ENCODE measurements at regions not wholly inside any gene's neighbourhood (a gene's known extent, or its start where the extent isn't known, plus 50 kb on each side); places are given as distances from the start of the nearest gene placed in this dataset.

DNA sequence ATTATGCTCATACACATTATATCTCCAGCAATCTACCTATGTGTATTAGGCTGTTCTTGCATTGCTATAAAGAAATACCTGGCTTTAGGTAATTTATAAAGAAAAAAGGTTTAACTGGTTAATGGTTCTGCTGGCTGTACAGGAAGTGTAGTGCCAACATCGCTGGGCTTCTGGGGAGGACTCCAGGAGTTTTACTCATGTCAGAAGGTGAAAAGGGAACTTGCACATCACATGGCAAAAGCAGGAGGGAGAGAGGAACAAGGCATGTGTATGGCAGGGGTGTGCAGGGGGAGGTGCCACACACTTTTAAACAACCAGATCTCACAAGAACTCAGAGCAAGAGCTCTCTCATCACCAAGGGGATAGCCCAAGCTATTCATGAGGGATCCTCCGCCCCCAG, 715.4 kb upstream of the ZEB2 start:
- TF ChIP-seq, protein P1, sequence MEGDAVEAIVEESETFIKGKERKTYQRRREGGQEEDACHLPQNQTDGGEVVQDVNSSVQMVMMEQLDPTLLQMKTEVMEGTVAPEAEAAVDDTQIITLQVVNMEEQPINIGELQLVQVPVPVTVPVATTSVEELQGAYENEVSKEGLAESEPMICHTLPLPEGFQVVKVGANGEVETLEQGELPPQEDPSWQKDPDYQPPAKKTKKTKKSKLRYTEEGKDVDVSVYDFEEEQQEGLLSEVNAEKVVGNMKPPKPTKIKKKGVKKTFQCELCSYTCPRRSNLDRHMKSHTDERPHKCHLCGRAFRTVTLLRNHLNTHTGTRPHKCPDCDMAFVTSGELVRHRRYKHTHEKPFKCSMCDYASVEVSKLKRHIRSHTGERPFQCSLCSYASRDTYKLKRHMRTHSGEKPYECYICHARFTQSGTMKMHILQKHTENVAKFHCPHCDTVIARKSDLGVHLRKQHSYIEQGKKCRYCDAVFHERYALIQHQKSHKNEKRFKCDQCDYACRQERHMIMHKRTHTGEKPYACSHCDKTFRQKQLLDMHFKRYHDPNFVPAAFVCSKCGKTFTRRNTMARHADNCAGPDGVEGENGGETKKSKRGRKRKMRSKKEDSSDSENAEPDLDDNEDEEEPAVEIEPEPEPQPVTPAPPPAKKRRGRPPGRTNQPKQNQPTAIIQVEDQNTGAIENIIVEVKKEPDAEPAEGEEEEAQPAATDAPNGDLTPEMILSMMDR (IDR thresholded peaks at IDR 0.05; ENCODE audit: unreplicated experiment), result no peak
- no peaks in the 10 kb centered on the region for H3K9me3 Mint-ChIP-seq (ENCODE audit: low read depth)
- H3K4me1 Mint-ChIP-seq (ENCODE audit: low read depth), result no peaks in the 10 kb centered on the region
- H3K4me3 Mint-ChIP-seq (ENCODE audit: low read depth), result no peak overlapping the region
- DNase-seq (ENCODE audit: low spot score, unreplicated experiment), result no peak
- H3K27me3 Mint-ChIP-seq, result no peaks in the 10 kb centered on the region
- H3K27ac Mint-ChIP-seq, result no peak overlapping the region
- no peaks in the 10 kb centered on the region for H3K36me3 Mint-ChIP-seq (ENCODE audit: insufficient read depth)

DNA sequence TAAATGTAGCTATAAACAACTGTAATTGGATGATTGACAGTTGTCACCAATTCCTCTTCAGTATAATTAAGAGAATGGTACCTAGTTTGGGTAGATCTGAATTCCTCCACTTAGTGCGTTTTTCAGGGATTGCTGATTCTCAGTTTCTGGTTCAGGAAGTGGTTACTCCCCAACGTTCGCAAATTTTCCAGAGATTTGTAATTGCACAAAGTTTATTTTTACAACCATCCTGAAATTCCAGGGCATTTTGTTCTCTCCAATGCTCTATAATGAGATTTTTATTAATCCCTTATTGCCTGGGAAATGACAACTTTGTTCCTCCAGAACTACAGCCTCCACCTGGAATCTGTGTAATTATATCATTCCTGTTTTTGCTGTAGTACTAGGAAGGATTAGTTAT, 710.6 kb upstream of the ZEB2 start:
- Mint-ChIP-seq H3K27ac (no peak overlapping the region), H3K4me1 (ENCODE audit: low read depth) (no peaks in the 10 kb centered on the region), H3K27me3 (no peaks in the 10 kb centered on the region), H3K36me3 (ENCODE audit: insufficient read depth) (no peaks in the 10 kb centered on the region), H3K4me3 (ENCODE audit: low read depth) (no peak overlapping the region), H3K9me3 (ENCODE audit: low read depth) (no peaks in the 10 kb centered on the region)
- DNase-seq (ENCODE audit: low spot score, unreplicated experiment), result no peak
- TF ChIP-seq, protein P1 (IDR thresholded peaks at IDR 0.05; ENCODE audit: unreplicated experiment), result no peak

GRCh38 chr2:145228506-145228905, 708.6 kb upstream of the ZEB2 start:
- Mint-ChIP-seq H3K4me3 (ENCODE audit: low read depth) (no peak overlapping the region), H3K36me3 (ENCODE audit: insufficient read depth) (no peaks in the 10 kb centered on the region), H3K4me1 (ENCODE audit: low read depth) (no peaks in the 10 kb centered on the region)

DNA sequence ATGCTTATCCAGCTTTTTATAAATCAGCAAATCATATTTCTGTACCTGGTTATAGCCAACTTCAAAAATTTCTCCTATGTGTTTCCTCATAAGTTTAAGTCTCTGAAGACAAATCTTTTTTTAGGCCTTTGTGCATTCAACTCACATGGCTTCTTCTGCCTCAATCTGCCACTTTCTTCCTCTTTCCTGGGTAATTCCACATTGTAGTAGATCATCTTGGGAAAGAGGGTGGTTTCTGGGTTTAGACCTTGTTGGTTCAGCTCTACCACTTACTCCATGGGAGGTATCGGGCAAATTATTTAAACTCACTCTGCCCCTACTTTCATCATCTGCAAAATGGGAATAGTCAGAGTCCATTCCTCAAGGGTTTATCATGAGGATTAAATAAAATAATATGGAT, 707.0 kb upstream of the ZEB2 start:
- H3K4me3 Mint-ChIP-seq (ENCODE audit: low read depth), result no peak overlapping the region
- no peaks in the 10 kb centered on the region for H3K27me3 Mint-ChIP-seq
- peaks cover 12% of the 10 kb centered on the region for H3K9me3 Mint-ChIP-seq (ENCODE audit: low read depth)
- no peak for DNase-seq (ENCODE audit: low spot score, unreplicated experiment)
- H3K27ac Mint-ChIP-seq, result no peak overlapping the region
- TF ChIP-seq, protein P1 (IDR thresholded peaks at IDR 0.05; ENCODE audit: unreplicated experiment), result no peak
- H3K4me1 Mint-ChIP-seq (ENCODE audit: low read depth), result no peaks in the 10 kb centered on the region
- H3K36me3 Mint-ChIP-seq (ENCODE audit: insufficient read depth), result no peaks in the 10 kb centered on the region

More at GRCh38 chr2:145228506-145228905, 708.6 kb upstream of the ZEB2 start:
- Mint-ChIP-seq H3K27ac (no peak overlapping the region), H3K27me3 (no peaks in the 10 kb centered on the region), H3K9me3 (ENCODE audit: low read depth) (peaks cover 7% of the 10 kb centered on the region)
- TF ChIP-seq, protein P1 (IDR thresholded peaks at IDR 0.05; ENCODE audit: unreplicated experiment), result no peak
- DNase-seq (ENCODE audit: low spot score, unreplicated experiment), result no peak

DNA sequence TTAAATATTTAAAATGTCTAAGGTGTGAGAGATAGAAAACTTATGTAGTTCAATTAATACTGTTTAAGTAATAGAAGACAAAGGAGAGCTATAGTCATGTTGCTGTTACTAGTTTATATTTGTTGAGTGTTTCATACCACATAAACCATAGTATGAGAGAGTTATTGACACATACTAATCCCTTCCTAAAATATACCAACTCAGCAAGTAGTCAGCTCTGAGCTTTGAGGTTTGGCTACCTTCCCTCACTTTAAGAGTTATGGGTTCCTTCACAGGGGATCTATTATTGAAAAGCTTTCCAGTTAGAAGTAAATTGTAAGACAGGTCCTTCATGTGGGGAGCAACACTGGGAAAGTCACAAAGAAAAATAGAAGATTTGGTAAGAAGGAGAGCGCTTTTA, 701.6 kb upstream of the ZEB2 start:
- H3K9me3 Mint-ChIP-seq (ENCODE audit: low read depth), result peaks cover 12% of the 10 kb centered on the region
- DNase-seq (ENCODE audit: low spot score, unreplicated experiment), result no peak
- no peaks in the 10 kb centered on the region for H3K27me3 Mint-ChIP-seq
- TF ChIP-seq, protein P1 (IDR thresholded peaks at IDR 0.05; ENCODE audit: unreplicated experiment), result no peak
- H3K4me1 Mint-ChIP-seq (ENCODE audit: low read depth), result no peaks in the 10 kb centered on the region
- H3K27ac Mint-ChIP-seq, result no peak overlapping the region
- H3K36me3 Mint-ChIP-seq (ENCODE audit: insufficient read depth), result no peaks in the 10 kb centered on the region
- H3K4me3 Mint-ChIP-seq (ENCODE audit: low read depth), result no peak overlapping the region

Data from progenitor cell of endocrine pancreas (in vitro differentiated cells).